Ishikawa (cell line): ENCODE measurements at regions not wholly inside any gene's neighbourhood (a gene's known extent, or its start where the extent isn't known, plus 50 kb on each side); places are given as distances from the start of the nearest gene placed in this dataset.

Source experiments
- CEBPB ChIP-seq: IDR thresholded peaks from 2 replicates; pipeline ENCODE4 v1.6.1; 2012
- CREB1 ChIP-seq: IDR thresholded peaks from 2 replicates; pipeline ENCODE4 v1.6.1; 2012; ENCODE audit warnings: low read depth
- EGR1 ChIP-seq: IDR thresholded peaks from 2 replicates; pipeline ENCODE4 v1.6.1; 2012
- EP300 ChIP-seq: IDR thresholded peaks from 2 replicates; pipeline ENCODE4 v1.6.1; 2012; ENCODE audit warnings: borderline replicate concordance
- FOXM1 ChIP-seq: IDR thresholded peaks from 2 replicates; pipeline ENCODE4 v1.6.1; 2012; ENCODE audit warnings: low read depth, borderline replicate concordance
- MAX ChIP-seq: IDR thresholded peaks from 2 replicates; pipeline ENCODE4 v1.6.1; 2012
- NFIC ChIP-seq: IDR thresholded peaks from 2 replicates; pipeline ENCODE4 v1.6.1; 2012
- RAD21 ChIP-seq: IDR thresholded peaks from 2 replicates; pipeline ENCODE4 v1.6.1; 2012; ENCODE audit warnings: low read depth
- REST ChIP-seq: IDR thresholded peaks from 2 replicates; pipeline ENCODE4 v1.6.1; 2012; ENCODE audit warnings: low read depth, mild to moderate bottlenecking
- TAF1 ChIP-seq: IDR thresholded peaks from 2 replicates; pipeline ENCODE4 v1.6.1; 2012; ENCODE audit warnings: low read depth, mild to moderate bottlenecking
- TCF12 ChIP-seq: IDR thresholded peaks from 2 replicates; pipeline ENCODE4 v1.6.1; 2012; ENCODE audit warnings: low read depth
- TEAD4 ChIP-seq: IDR thresholded peaks from 2 replicates; pipeline ENCODE4 v1.6.1; 2012
- USF1 ChIP-seq: IDR thresholded peaks from 2 replicates; pipeline ENCODE4 v1.6.1; 2012
- YY1 ChIP-seq: IDR thresholded peaks from 2 replicates; pipeline ENCODE4 v1.6.1; 2012; ENCODE audit warnings: low read depth
- ZBTB7A ChIP-seq: IDR thresholded peaks from 2 replicates; pipeline ENCODE4 v1.6.1; 2012; ENCODE audit warnings: low read depth

- no peak for TF ChIP-seq TAF1
- no peak for TF ChIP-seq TEAD4
- TF ChIP-seq EP300: no peak
- no peak for TF ChIP-seq USF1
These were observed 1723.6 kb downstream of the TP53TG3F start for GRCh38 chr16:35182943-35183550.

- TF ChIP-seq ZBTB7A (no peak), TCF12 (no peak), REST (no peak), RAD21 (no peak), FOXM1 (no peak), NFIC (no peak), EP300 (no peak), TEAD4 (no peak)
These were observed 1725.0 kb downstream of the TP53TG3F start for GRCh38 chr16:35184356-35184870.

GRCh38 chr16:35185366-35186044, 1726.1 kb downstream of the TP53TG3F start:
- no peak for TF ChIP-seq FOXM1
- TF ChIP-seq RAD21: no peak
- TF ChIP-seq ZBTB7A: no peak
- no peak for TF ChIP-seq EP300
- TF ChIP-seq CREB1: no peak
- TF ChIP-seq EGR1: no peak
- TF ChIP-seq TCF12: no peak
- TF ChIP-seq TEAD4: no peak
- no peak for TF ChIP-seq REST
- no peak for TF ChIP-seq NFIC
- no peak for TF ChIP-seq USF1

GRCh38 chr16:35186045-35186759, 1726.8 kb downstream of the TP53TG3F start:
- TF ChIP-seq USF1 (no peak), CEBPB (no peak), TCF12 (no peak), NFIC (no peak), CREB1 (no peak), TEAD4 (no peak), ZBTB7A (no peak), FOXM1 (no peak), RAD21 (no peak), TAF1 (no peak), YY1 (no peak), MAX (no peak), EP300 (no peak), REST (no peak), EGR1 (no peak)
